Activated CD4-positive, alpha-beta T cell treated with anti-CD3 and anti-CD28 coated beads for 24 hours (primary cell): ENCODE measurements at regions not wholly inside any gene's neighbourhood (a gene's known extent, or its start where the extent isn't known, plus 50 kb on each side); places are given as distances from the start of the nearest gene placed in this dataset.

Source experiments
- DNase-seq, 2 donors: peaks; one replicate each; pipeline ENCODE4 v3.0.0-alpha.2; 2020; ENCODE audit warnings: low read depth in 2 of 2

DNA sequence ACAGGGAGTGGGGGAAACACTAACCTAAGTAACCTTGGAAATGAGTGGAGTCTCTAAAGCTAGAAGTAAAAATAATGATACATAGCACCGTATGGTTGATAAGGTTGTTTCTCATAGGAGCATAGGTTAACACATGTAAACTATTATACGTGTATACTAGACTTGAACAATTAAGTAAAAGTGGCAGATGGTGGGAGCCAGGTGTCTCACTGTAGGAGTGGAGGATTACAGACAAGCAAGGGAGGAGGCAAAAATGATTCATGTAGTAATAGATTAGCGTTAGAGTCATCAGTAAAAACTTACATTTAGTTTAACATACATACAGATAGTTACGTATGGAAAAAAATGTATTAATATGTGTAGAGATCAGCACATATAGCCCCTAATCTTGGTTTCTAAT lies 138.4 kb upstream of the DSCAM start:
- DNase-seq, result no peak

GRCh38 chr21:40990366-40990765 lies 143.4 kb upstream of the DSCAM start:
- DNase-seq, result no peak

DNA sequence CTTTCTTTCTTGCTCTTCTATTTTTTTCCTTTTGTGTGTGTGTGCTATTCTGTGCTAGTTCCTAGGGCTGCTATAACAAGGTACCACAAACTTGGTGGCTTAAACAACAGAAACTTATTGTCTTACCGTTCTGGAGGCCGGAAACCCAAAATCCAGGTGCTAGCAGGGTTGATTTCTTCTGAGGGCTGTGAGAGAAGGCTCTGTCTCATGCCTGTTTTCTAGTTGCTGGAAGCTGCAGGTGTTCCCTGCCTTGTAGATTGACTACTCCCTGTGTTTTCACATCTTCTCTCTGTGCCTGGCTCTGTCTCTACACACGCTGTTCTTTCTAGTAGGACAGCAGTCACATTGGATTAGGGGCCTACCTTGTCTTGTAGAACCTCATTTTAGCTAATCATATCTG lies 150.9 kb upstream of the DSCAM start:
- no peak for DNase-seq

GRCh38 chr21:41000838-41001237 lies 153.9 kb upstream of the DSCAM start:
- DNase-seq, result no peak

GRCh38 chr21:41006636-41007035 lies 159.7 kb upstream of the DSCAM start:
- no peak for DNase-seq

DNA sequence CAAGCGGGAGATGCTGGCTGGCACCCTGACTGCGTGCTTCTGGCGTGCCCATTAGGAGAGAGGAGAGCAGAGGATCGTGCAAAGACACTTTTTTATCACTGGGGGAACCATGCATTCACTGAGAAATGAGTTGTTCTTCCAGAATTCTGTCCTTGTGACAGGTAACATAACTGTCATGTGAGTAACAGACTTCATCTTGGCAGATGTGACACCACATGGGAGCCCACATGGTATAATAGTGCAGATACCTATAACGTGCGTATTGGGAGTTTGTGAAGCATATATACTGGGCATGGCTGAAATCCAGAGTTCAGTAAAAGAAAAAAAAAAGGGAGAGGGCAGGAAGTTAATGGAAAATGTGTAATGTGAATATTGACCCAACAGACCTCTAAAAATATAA lies 159.6 kb upstream of the BACE2 start:
- DNase-seq, result no peak

DNA sequence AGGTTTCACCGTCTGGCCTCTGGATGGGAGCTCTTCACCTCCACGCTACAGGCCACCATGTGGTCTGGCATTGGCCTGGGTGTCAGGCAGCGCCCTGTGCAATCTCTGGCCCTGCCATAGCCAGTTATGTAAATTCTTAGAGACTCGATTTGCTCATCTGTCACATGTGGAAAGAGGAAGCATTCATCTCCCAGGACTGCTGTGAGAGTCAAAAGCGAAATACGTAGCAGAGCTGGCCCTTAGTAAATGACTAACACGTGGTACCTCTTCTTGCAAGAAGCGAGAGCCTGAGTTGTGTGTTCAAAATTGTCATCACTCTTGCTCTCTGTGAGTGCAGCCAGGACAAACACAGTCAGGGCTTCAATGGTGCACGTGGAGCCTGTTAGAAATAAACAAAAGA lies 159.0 kb upstream of the BACE2 start:
- no peak for DNase-seq

GRCh38 chr21:41009398-41010100 lies 158.4 kb upstream of the BACE2 start:
- DNase-seq, result no peak

- no peak for DNase-seq
Measured at GRCh38 chr21:41010101-41010435, 157.9 kb upstream of the BACE2 start.

GRCh38 chr21:41011098-41011731 lies 156.7 kb upstream of the BACE2 start:
- no peak for DNase-seq

- DNase-seq, result no peak
Measured at GRCh38 chr21:41011951-41012366, 156.0 kb upstream of the BACE2 start.

DNA sequence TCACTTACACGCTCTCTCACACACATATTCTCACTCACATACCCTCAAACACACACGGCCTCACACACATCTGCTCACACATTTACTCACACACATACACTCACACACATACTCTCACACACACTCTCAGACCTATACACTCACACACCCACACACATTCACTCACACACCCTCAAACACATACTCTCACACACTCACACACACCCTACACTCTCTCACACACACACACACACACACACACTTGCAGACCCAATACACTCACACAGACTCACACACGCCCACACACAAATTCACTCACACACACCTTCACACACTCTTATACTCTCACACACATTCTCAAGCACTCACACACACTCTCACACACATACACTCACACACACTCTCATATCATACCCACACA lies 155.5 kb upstream of the BACE2 start:
- DNase-seq, result no peak

DNA sequence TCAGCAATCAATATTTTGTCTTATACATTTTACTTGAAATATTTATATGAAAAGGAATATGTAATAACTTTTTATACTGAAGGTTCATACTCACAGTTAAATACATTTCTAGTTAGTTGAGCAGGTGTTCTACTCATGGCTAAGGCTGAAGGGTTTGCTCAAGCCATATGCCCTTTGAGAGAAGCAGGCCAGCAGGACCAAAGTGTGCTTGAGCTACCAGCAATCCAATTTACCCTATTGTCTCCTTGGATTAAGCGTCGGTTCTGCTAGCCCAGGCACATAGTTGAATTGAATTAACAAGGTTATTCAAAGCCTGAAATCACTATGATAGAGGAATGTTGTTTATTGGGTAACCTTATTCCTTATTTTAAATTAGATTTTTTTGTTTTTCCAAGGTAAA lies 151.5 kb upstream of the BACE2 start:
- DNase-seq, result no peak

DNA sequence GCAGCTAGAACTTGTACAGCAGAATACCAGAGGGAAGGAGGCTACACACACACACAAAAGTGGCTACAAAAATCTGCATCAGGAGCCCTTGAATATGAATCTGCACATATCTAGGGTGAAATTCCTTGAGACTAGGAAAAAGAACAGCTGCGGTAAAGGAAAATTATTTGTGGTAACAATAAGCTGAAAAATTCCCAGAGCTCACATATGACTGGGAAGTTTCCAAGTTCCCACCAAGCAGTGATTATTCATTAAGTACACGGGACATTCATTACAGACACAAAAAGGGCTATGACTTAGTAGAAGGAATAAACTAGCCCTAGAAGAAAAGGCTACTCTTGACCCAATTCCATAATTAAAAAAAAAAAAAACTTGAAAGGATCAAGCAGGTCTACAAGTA lies 149.5 kb upstream of the BACE2 start:
- no peak for DNase-seq

DNA sequence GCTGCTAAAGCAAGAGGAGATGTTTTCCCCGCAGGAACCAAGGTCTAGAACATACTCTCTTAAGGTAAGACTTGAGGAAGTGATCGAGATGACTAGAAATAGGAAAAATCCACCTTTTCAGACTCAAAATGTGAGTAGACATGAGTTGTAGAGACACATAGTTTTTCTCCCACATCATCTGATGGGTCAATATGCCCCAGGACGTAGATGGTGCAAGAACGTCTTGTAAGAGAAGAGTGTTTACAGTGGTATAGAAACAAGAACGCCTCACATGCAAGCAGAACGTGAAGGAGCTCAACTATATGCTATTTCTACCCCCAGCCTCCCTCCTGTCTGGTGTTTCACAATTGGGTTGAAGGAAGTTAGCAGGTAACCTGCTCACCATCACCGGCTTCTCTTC lies 144.0 kb upstream of the BACE2 start:
- no peak for DNase-seq

- DNase-seq, result no peak
Measured at GRCh38 chr21:41024341-41024740, 143.6 kb upstream of the BACE2 start.

DNA sequence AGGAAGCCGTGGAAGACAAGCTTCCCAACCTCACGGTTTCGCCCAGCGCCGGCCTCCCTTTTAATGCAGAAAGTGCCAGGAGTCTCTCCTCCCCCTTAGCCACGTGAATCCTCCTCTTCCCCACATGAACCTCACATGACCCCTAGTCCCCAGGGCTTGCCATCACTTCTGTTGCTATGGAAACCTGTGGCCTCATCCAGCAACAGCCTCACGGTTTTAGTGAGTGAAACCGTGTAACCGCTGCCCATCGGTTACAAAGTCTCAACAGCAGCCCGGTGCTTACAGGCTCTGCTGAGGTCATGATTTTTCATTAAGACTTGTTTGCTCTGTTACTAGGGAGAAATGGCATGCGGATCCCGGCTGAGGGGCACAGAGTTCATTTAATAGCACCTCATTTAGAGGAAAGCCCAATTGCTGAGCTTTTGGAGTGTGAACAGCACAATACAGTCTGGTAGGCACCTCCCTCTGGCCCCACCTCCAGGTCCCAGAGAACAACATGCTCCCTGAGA lies 143.2 kb upstream of the BACE2 start:
- no peak for DNase-seq

DNA sequence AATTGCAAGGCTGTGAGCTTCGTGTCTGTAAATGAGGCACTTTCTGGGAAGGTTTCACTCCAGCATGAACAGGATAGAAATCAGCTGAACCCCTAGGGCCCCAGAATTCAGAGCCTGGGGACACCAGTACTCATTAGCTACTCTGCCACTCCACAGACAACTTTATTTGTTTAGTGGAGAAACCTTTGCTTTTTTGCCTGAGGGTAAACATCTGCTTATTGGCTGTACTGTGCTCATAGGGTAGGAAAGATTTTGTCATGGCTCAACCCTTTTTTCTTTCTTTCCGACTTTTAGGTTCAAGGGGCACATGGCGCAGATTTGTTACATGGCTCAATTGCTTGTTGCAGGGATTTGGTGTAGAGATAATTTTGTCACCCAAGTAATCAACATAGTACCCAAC lies 138.4 kb upstream of the BACE2 start:
- DNase-seq, result no peak

- no peak for DNase-seq
Measured at GRCh38 chr21:41031701-41032220, 136.2 kb upstream of the BACE2 start.

DNA sequence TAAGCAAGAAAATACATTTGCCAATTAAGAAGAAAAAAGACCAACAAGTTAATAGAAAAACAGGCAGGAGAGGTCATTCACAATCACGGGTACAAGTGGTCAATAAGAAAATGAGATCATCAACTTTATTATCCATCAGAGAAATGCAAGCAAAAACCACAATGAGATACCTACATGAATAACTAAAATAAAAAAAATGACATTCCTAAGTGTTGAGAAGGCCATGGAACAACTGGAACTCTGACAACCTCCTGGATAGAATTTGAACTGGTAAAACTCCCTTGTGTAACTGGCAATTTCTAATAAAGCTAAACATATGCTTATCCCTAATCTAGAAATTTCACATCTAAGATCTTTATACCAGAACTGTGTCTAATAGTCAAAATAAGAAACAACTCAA lies 135.4 kb upstream of the BACE2 start:
- DNase-seq, result no peak

- no peak for DNase-seq
Measured at GRCh38 chr21:41037212-41037611, 130.7 kb upstream of the BACE2 start.

- no peak for DNase-seq
Measured at GRCh38 chr21:41037936-41038335, 130.0 kb upstream of the BACE2 start.

DNA sequence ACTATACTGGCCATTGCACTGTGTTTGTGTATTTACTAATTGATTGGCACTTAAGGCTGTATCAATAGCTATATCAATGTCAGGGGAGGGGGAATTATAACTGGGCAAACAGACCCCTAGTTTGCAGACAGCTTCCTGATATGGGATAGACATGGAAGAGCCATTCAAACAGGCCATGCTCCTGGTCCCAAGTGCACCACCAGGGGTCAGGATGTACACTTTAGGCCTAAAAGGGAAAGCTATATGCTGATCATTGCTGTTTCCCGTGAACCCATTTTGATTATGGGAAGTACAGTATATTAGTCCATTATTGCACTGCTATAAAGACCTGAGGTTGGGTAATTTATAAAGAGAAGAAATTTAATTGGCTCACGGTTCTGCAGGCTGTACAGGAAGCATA lies 124.9 kb upstream of the BACE2 start:
- no peak for DNase-seq
